ENCODE measurements at regions not wholly inside any gene's neighbourhood (a gene's known extent, or its start where the extent isn't known, plus 50 kb on each side); places are given as distances from the start of the nearest gene placed in this dataset.

DNA sequence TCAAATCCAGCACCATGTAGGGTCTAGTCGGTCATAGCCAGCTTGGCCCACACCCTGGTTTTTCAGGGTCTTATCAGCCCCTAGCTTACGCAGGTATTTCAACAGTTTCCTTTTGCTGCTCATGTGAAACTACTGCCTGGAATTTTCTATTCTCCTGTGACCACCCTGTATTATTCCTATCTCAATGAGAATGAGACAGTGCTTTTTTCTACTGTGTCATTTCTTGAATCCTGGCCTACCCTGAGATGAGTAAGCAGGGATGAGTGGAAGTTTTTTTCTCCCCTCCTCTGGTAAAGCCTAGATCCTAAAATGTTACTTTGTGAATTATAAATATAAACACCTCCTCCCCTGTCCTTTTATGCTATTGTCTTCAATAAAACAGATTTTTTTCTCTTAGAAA lies 62.7 kb upstream of the ARID2 start:
- no peak for TF ChIP-seq GATA2 (IDR thresholded peaks at IDR 0.05; ENCODE audit: low read depth, low read length)
- TF ChIP-seq GATA3 (IDR thresholded peaks at IDR 0.05; ENCODE audit: low read depth, low read length), result no peak
